ENCODE measurements at regions not wholly inside any gene's neighbourhood (a gene's known extent, or its start where the extent isn't known, plus 50 kb on each side); places are given as distances from the start of the nearest gene placed in this dataset.

- TF ChIP-seq PATZ1 (CRISPR knock-in tag; IDR thresholded peaks at IDR 0.05; ENCODE audit: borderline replicate concordance) (no peak), PPARA (CRISPR knock-in tag; IDR thresholded peaks at IDR 0.05; ENCODE audit: borderline replicate concordance) (no peak), CSDC2 (CRISPR knock-in tag; IDR thresholded peaks at IDR 0.05) (no peak), ARNTL (CRISPR knock-in tag; IDR thresholded peaks at IDR 0.05; ENCODE audit: borderline replicate concordance, low read depth) (no peak), TOX (CRISPR knock-in tag; IDR thresholded peaks at IDR 0.05; ENCODE audit: borderline replicate concordance) (no peak)
- TF ChIP-seq, protein P1, sequence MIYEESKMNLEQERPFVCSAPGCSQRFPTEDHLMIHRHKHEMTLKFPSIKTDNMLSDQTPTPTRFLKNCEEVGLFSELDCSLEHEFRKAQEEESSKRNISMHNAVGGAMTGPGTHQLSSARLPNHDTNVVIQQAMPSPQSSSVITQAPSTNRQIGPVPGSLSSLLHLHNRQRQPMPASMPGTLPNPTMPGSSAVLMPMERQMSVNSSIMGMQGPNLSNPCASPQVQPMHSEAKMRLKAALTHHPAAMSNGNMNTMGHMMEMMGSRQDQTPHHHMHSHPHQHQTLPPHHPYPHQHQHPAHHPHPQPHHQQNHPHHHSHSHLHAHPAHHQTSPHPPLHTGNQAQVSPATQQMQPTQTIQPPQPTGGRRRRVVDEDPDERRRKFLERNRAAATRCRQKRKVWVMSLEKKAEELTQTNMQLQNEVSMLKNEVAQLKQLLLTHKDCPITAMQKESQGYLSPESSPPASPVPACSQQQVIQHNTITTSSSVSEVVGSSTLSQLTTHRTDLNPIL (CRISPR knock-in tag; IDR thresholded peaks at IDR 0.05; ENCODE audit: low read depth): no peak
Observed at GRCh38 chr1:217009376-217009775, 286.1 kb upstream of the ESRRG start.

Measured in SK-N-SH treated with all-trans-retinoic acid at 6 μM for 48 hours (cell line).